ENCODE measurements at regions not wholly inside any gene's neighbourhood (a gene's known extent, or its start where the extent isn't known, plus 50 kb on each side); places are given as distances from the start of the nearest gene placed in this dataset.

GRCh38 chrX:39755143-39756032 lies 342.4 kb downstream of the BCOR start:
- TF ChIP-seq CTCF (IDR thresholded peaks at IDR 0.05; ENCODE audit: low read depth, low read length, missing input control), result no peak
- no peak for TF ChIP-seq HNF4G (IDR thresholded peaks at IDR 0.05)
- TF ChIP-seq YY1 (IDR thresholded peaks at IDR 0.05), result no peak
- no peak for TF ChIP-seq REST (IDR thresholded peaks at IDR 0.05)
- no peak for TF ChIP-seq RXRA (IDR thresholded peaks at IDR 0.05)
- no peak for TF ChIP-seq ATF3 (IDR thresholded peaks at IDR 0.05)
- TF ChIP-seq TAF1 (conservative IDR thresholded peaks at IDR 0.05), result no peak
- no peak for TF ChIP-seq GABPA (IDR thresholded peaks at IDR 0.05 in 1 of 2, conservative IDR thresholded peaks at IDR 0.05 in 1 of 2)
- TF ChIP-seq MAX (IDR thresholded peaks at IDR 0.05), result no peak
- no peak for TF ChIP-seq HNF4A (conservative IDR thresholded peaks at IDR 0.05)
- no peak for TF ChIP-seq NR2F2 (IDR thresholded peaks at IDR 0.05)
- no peak for TF ChIP-seq FOXA2 (IDR thresholded peaks at IDR 0.05)
- TF ChIP-seq ZBTB33 (IDR thresholded peaks at IDR 0.05), result no peak
- TF ChIP-seq FOXA1 (IDR thresholded peaks at IDR 0.05), result no peak
- no peak for TF ChIP-seq RAD21 (IDR thresholded peaks at IDR 0.05)
- no peak for TF ChIP-seq SP1 (IDR thresholded peaks at IDR 0.05)
- no peak for TF ChIP-seq JUND (IDR thresholded peaks at IDR 0.05)
- no peak for TF ChIP-seq EGR1 (IDR thresholded peaks at IDR 0.05; ENCODE audit: low read depth in 2 of 2)
- Histone ChIP-seq H3K4me3 (ENCODE audit: low read depth in 1 of 3, low read length in 3 of 3) (no peak overlapping the region), H3K27ac (ENCODE audit: low read depth in 1 of 2, low read length in 2 of 2) (no peak overlapping the region), H3K9ac (ENCODE audit: low read depth in 1 of 2, low read length in 2 of 2) (no peak overlapping the region), H3K4me1 (ENCODE audit: control insufficient read depth in 4 of 4, insufficient read depth in 4 of 4, low read length in 3 of 4) (peaks cover 4 to 24% (median 10%) of the 10 kb centered on the region in 4 donors), H3K36me3 (ENCODE audit: control insufficient read depth in 4 of 4, insufficient read depth in 3 of 4, low read depth in 1 of 4, low read length in 3 of 4) (no peaks in the 10 kb centered on the region), H3K9me3 (ENCODE audit: control insufficient read depth in 4 of 4, low read length in 3 of 4) (no peaks in the 10 kb centered on the region), H3K27me3 (ENCODE audit: control insufficient read depth in 4 of 4, insufficient read depth in 4 of 4, low read length in 3 of 4) (no peaks in the 10 kb centered on the region)
- WGBS, result 84% methylated on average over 25 of the region's 25 CpGs
- DNase-seq (ENCODE audit: low spot score), result no peak
